ENCODE measurements at regions not wholly inside any gene's neighbourhood (a gene's known extent, or its start where the extent isn't known, plus 50 kb on each side); places are given as distances from the start of the nearest gene placed in this dataset.

DNA sequence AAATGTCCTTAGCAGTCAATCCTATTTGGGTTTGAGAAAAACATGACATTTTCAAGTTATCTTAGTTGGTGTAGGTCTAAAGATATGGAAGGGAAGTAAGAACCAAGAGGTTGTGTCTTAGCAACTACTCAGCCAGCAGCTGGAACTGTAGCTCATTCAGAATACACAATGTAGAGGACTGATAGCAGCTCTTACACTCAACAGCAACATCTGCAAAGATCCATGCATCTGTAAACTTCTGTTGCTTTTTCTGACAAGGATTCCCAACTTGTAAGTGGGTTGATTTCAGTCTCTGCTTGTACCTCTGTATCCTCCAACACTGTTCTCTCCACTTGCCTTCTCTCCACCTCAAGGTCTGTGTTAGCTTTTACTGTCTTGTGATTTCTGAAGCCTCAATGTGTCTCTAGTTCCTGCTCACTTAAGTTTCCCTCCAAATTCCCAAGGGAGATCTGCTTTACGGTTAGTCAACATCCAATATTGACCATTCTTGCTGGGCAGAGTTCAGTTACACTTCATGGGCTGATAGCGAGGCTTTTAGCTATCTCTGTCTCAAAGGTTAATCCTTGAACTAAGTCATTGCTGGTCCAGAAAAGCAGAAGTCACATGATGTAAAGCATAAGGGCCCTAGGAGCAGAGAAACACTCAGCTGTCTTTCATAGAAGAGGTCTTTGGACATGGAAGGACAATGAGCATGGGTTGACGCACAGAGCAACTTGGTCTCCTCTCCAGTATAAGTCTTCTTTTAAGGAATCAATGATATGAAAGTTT is 71.6 kb upstream of the LGSN start:
- Histone ChIP-seq H3K9me3 (ENCODE audit: control insufficient read depth in 2 of 3, insufficient read depth in 1 of 3, low read length in 3 of 3) (no peaks in the 10 kb centered on the region), H3K27me3 (ENCODE audit: control insufficient read depth, insufficient read depth, low read length) (no peaks in the 10 kb centered on the region), H3K4me3 (ENCODE audit: low read length in 3 of 3) (no peak overlapping the region), H3K9ac (ENCODE audit: low read length in 3 of 3) (no peak overlapping the region), H3K4me1 (ENCODE audit: control insufficient read depth in 2 of 3, insufficient read depth in 2 of 3, low read depth in 1 of 3, low read length in 3 of 3) (no peaks in the 10 kb centered on the region), H3K27ac (ENCODE audit: low read depth in 2 of 2, low read length in 2 of 2) (no peak overlapping the region), H3K36me3 (ENCODE audit: control insufficient read depth in 2 of 3, insufficient read depth in 3 of 3, low read length in 3 of 3) (no peaks in the 10 kb centered on the region)
- TF ChIP-seq, protein P1, sequence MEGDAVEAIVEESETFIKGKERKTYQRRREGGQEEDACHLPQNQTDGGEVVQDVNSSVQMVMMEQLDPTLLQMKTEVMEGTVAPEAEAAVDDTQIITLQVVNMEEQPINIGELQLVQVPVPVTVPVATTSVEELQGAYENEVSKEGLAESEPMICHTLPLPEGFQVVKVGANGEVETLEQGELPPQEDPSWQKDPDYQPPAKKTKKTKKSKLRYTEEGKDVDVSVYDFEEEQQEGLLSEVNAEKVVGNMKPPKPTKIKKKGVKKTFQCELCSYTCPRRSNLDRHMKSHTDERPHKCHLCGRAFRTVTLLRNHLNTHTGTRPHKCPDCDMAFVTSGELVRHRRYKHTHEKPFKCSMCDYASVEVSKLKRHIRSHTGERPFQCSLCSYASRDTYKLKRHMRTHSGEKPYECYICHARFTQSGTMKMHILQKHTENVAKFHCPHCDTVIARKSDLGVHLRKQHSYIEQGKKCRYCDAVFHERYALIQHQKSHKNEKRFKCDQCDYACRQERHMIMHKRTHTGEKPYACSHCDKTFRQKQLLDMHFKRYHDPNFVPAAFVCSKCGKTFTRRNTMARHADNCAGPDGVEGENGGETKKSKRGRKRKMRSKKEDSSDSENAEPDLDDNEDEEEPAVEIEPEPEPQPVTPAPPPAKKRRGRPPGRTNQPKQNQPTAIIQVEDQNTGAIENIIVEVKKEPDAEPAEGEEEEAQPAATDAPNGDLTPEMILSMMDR (IDR thresholded peaks at IDR 0.05; ENCODE audit: borderline replicate concordance, extremely low read depth, insufficient read depth) = no peak
- no peak for DNase-seq
- no peak for FAIRE-seq
- intact Hi-C loops (cut with DNase I) = no loop called here

DNA sequence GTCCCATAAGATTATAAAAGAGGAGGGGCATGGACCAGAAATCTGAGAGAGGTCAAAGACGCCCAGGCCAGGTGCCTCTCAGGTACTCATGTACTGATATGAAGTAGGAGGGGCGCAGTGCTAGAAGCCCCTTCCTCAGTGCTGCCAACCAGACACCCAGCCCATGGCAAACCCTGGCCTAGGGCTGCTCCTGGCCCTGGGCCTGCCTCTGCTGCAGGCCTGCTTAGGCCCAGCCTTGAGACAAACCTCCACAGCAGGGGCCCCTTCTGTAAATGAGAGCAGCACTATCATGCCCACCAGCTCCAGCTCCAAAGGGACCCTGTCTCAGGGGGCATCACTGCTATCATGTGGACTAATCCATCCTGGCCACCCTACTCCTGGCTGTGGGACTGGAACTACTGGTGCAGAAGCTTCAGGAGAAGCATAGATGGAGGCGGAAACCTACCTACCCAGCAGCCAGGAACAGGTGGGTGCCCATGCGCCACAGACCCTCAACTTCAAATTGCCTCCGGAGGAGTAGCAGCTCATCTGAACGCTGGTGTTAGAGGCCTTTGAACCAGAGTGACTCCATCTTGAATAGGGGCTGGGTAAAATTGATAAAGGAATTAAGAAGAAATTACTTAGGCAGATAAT is 72.4 kb upstream of the LGSN start:
- H3K27ac ChIP-seq (ENCODE audit: low read depth in 2 of 2, low read length in 2 of 2) = no peak overlapping the region
- no peak overlapping the region for H3K4me3 ChIP-seq (ENCODE audit: low read length in 3 of 3)
- no peaks in the 10 kb centered on the region for H3K4me1 ChIP-seq (ENCODE audit: control insufficient read depth in 2 of 3, insufficient read depth in 2 of 3, low read depth in 1 of 3, low read length in 3 of 3)
- TF ChIP-seq, protein P1 (IDR thresholded peaks at IDR 0.05; ENCODE audit: borderline replicate concordance, extremely low read depth, insufficient read depth) = no peak
- H3K9me3 ChIP-seq (ENCODE audit: control insufficient read depth in 2 of 3, insufficient read depth in 1 of 3, low read length in 3 of 3) = no peaks in the 10 kb centered on the region
- no peaks in the 10 kb centered on the region for H3K36me3 ChIP-seq (ENCODE audit: control insufficient read depth in 2 of 3, insufficient read depth in 3 of 3, low read length in 3 of 3)
- FAIRE-seq = no peak
- intact Hi-C loops (cut with DNase I) = no loop called here
- no peak overlapping the region for H3K9ac ChIP-seq (ENCODE audit: low read length in 3 of 3)
- no peaks in the 10 kb centered on the region for H3K27me3 ChIP-seq (ENCODE audit: control insufficient read depth, insufficient read depth, low read length)
- DNase-seq = no peak

DNA sequence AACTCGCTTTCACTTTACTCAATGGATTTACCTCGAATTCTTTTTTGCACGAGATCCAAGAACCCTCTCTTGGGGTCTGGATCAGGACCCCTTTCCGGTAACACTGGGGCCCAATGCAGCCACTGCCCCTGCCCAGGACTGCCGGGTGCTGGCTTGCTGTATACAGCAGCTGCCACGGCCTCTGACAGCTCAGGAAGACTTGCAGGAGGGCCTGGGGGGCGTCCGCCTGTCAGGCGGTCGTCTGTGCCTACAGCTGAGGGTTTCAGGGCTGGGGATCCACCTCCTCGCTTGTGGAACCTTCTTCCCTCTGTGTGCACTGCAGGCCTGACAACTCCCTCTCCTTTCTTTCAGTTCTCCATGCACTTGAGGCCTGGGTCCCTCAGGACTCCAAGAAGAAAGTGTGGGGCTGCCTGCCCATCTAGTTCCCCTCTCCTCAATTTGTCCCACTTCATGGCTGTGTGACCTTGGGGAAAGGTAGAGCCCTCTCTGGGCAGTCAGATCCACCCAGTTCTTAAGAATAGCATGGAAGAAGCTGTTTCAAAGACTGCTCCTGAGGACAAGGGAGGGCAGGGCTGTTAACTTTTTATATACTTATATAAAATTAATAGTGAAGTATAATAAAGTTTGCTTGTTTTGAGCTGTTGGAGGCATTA is 75.0 kb upstream of the LGSN start:
- Histone ChIP-seq H3K4me1 (ENCODE audit: control insufficient read depth in 2 of 3, insufficient read depth in 2 of 3, low read depth in 1 of 3, low read length in 3 of 3) (no peaks in the 10 kb centered on the region), H3K27ac (ENCODE audit: low read depth in 2 of 2, low read length in 2 of 2) (no peak overlapping the region), H3K27me3 (ENCODE audit: control insufficient read depth, insufficient read depth, low read length) (no peaks in the 10 kb centered on the region), H3K36me3 (ENCODE audit: control insufficient read depth in 2 of 3, insufficient read depth in 3 of 3, low read length in 3 of 3) (no peaks in the 10 kb centered on the region), H3K9me3 (ENCODE audit: control insufficient read depth in 2 of 3, insufficient read depth in 1 of 3, low read length in 3 of 3) (no peaks in the 10 kb centered on the region), H3K4me3 (ENCODE audit: low read length in 3 of 3) (no peak overlapping the region), H3K9ac (ENCODE audit: low read length in 3 of 3) (no peak overlapping the region)
- no peak for FAIRE-seq
- intact Hi-C loops (cut with DNase I) = no loop called here
- TF ChIP-seq, protein P1 (IDR thresholded peaks at IDR 0.05; ENCODE audit: borderline replicate concordance, extremely low read depth, insufficient read depth) = no peak
- DNase-seq = no peak

Measured in kidney (tissue), 13 donors.